ENCODE measurements at regions not wholly inside any gene's neighbourhood (a gene's known extent, or its start where the extent isn't known, plus 50 kb on each side); places are given as distances from the start of the nearest gene placed in this dataset.
A peak's percentile ranks its signal among the peaks of the same experiment; 100 is the strongest.

DNA sequence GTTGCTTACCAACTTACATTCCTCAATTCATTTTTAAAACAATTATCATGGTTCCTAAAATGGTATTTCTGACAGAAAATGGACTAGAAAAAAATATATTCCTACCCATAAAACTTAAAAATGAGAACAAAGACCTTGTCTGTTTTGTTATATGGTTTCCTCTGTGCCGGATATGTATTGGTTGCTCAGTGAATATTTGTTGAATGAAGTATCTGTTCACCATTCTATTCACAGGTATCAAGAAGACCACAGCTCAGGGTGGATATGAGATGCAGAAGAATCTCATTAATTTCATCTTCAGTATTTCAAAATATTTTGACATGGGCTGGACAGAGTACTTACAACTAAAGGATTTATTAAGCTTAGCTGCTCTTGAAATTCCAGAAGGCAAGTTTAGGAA lies 58.1 kb downstream of the TUSC7 start:
- no peak for DNase-seq (ENCODE audit: low read depth)
- in situ Hi-C loops (cut with HindIII; ENCODE audit: low pct_unique_long_range_greater_than_20kb, low sequenced_read_pairs) = no loop called here

DNA sequence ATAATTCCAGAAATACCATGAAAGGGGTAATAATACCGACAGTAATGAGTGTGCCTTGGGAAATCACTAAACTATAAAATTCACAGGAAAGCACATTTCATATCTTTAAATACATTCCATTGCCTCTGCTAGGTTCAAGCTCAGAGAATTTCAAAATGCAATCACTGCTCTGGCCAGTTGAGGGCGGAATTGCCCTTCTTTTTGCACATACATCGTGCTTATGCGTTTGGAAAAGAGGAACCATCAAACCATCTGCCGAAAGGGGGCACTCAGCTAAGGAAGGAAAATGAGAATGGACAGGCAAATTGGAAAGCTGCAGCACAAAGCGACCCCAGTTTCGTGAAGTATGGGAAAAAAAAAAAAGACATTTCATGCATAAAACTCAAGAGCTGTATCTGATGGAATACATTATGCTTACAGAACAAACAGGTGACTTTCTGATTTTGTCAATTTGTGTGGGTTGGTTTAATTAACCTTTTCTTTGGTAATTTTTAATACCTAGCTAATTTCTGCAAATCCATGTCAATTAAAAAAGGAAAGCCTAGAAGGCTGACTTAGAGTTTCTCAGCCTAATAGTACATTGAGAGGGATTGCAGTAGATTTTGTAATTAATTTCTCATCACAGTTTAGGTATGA lies 61.4 kb downstream of the TUSC7 start:
- peak; percentile 56 for DNase-seq (ENCODE audit: low read depth)
- in situ Hi-C loops (cut with HindIII; ENCODE audit: low pct_unique_long_range_greater_than_20kb, low sequenced_read_pairs) = no loop called here

DNA sequence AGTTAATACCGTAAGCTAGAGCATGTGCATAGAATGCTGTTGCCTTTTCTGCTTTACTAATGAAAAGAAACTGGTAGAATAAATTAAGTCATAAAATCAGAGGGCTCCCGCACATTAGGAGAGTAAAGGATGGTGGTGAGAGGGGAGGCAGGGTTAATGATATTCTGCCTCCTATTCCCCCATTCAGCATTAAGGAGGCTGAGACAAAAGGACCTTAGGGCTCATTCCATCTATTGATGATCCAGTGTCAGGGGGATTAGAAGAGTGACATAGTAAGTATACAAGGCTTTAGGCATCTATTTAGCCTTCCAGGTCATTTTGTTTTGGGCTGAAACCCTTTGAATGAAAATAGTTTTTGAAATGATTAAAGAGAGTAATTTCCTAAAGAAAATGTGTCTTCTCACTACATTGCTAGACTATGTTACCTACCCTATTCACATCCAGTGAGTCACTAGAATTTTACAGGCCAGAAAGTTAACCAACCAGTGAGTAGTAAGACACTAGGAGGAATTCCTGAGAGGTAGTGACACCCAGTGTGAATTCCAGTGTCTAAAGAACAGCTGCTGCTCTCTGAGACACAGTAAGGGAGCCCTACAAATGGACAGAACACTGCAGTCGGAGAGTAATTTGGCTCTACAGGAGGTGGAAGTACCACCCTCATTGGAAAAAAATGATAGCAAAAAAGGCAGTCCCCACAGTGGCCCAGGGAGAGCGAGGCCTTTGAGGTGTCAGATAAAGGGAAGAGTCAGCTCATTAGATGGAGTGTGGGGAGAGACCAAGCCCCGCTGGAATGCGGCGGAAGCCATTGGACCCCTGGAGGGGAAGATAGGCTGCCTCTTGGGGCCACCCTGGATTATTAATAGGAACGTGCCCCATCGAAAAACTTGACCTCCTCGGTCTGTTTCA lies 67.6 kb downstream of the TUSC7 start:
- DNase-seq (ENCODE audit: low read depth) = no peak
- in situ Hi-C loops (cut with HindIII; ENCODE audit: low pct_unique_long_range_greater_than_20kb, low sequenced_read_pairs) = no loop called here

DNA sequence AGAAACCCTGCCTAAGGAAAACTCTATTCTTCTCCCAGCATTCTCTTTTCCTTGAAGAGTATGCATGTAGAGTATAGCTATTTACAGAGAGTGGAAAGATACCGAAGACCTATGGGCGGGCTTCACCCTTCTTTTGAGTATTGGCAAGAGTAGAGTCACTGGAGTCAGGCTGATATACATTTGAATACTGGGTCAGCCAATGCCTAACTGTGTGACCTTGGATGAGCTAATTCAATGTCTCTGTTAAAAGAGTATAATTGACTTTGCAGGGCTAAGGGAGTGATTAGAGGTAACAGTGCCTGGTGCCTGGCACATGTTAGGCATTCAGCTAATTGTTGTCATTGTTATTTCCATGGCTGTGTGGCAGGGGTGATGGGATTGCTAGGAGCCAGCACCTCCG lies 75.6 kb downstream of the TUSC7 start:
- no peak for DNase-seq (ENCODE audit: low read depth)
- in situ Hi-C loops (cut with HindIII; ENCODE audit: low pct_unique_long_range_greater_than_20kb, low sequenced_read_pairs) = no loop called here

DNA sequence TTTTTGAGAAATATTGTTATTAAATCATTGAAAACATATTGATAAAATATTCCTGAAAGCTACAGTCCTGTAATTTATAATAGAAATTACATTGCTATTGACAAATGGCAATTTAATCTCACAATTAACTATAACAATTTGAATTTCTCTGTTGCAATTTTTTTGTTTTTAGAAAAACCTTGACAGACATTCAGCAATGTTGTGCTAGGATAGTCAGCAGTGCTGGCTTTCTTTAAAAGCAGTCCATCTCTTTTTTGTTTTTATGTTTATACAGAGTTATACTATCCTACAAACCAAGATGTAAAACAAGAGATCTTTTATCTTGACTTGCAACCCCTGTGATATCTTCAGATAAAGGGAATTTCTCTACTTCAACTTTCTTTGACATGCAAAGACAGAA lies 93.1 kb downstream of the TUSC7 start:
- in situ Hi-C loops (cut with HindIII; ENCODE audit: low pct_unique_long_range_greater_than_20kb, low sequenced_read_pairs) = no loop called here

DNA sequence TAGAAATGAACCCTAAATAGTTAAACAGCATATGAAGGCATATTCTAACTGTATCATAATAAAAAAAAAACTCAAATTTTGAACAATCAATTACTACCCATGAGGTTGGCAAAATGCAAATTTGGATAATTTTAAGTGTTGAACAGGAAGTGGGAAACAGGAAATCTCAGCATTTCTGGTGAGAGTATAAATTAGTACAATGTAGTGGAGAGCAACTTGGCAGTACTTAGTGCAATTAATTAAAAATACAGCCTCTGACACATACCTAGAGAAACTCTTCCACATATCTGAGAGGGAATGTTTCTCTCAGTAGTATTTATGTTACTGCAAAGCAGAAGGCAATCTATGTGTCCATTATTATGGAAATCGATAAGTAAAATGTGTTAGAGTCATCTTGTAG lies 96.8 kb downstream of the TUSC7 start:
- in situ Hi-C loops (cut with HindIII; ENCODE audit: low pct_unique_long_range_greater_than_20kb, low sequenced_read_pairs) = no loop called here
- no peak for DNase-seq (ENCODE audit: low read depth)

More for the DNA sequence above, 93.1 kb downstream of the TUSC7 start:
- DNase-seq (ENCODE audit: low read depth) = no peak

DNA sequence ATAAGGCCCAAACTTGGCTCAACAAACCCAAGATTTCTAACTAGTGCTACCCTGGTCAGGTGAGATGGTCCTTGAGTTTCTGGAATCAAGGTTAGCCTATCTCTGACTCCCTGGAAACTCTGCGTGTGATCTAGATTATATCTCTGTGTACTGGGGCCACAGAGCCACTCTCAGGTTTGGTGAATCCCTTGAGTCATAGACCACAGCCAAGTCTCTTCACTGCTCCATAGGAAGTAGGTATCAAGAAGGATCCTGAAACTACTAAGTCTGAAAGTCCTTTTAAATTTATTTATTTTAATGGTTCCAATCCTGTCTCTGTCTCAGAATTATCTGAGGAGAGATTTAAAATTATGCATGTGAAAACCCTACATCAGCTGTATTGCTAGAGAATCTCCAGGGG lies 99.1 kb downstream of the TUSC7 start:
- no peak for DNase-seq (ENCODE audit: low read depth)
- in situ Hi-C loops (cut with HindIII; ENCODE audit: low pct_unique_long_range_greater_than_20kb, low sequenced_read_pairs) = no loop called here

DNA sequence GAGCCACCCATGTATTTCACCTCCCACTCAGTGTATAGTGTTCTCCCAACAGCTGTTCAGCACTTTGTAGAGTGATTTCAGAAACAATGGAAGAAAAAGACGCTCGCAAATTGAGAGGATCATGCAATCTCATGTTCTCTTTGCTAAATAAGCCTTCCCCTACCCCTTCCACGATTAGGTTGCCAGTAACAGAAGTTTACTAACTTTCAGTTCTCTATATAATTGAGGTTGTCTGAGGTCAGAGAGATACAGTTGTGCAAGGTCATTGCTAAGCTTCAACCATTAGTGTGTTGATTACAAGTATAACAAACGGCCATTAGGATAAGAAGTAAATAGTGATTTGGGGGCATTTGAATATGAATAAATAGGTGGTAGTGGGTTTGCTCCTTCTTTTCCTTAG lies 99.6 kb downstream of the TUSC7 start:
- DNase-seq (ENCODE audit: low read depth) = no peak
- in situ Hi-C loops (cut with HindIII; ENCODE audit: low pct_unique_long_range_greater_than_20kb, low sequenced_read_pairs) = no loop called here

DNA sequence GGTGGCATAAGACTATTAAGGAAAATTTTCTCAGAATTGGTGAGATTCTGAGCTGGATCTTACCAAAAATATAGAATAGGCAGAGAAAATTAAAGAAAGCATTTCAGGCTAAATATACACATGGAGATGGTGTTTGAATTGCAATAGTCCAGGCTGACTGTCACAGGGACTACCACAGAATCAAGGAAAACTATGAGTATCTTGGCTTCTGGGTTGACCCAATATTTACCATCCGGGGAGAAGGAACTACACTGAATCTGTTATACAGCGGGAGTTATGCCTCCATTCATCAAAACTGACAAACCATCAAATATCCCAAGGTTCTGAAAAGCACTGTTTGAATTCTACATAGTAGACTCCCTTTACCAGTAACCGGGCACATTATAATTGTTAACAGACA lies 102.2 kb downstream of the TUSC7 start:
- DNase-seq (ENCODE audit: low read depth) = no peak
- in situ Hi-C loops (cut with HindIII; ENCODE audit: low pct_unique_long_range_greater_than_20kb, low sequenced_read_pairs) = no loop called here

DNA sequence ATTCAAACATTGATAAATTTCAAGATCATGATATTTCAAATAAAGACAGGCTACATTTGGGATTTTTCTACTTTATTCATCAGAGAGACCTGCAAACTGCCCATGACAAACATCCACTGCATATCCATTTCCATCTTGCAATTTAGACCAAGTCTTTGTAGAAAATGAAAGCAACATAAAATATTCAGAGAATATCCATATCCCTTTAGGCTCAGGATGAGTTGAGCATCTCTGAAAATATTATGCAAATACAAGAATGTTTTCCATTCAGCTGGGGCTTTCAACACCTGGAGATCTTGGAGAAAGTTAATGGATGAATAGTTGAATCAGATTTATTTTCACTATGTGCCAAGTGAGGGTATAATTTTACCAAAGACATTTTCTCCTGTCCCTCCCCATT lies 103.4 kb downstream of the TUSC7 start:
- in situ Hi-C loops (cut with HindIII; ENCODE audit: low pct_unique_long_range_greater_than_20kb, low sequenced_read_pairs) = no loop called here
- no peak for DNase-seq (ENCODE audit: low read depth)

DNA sequence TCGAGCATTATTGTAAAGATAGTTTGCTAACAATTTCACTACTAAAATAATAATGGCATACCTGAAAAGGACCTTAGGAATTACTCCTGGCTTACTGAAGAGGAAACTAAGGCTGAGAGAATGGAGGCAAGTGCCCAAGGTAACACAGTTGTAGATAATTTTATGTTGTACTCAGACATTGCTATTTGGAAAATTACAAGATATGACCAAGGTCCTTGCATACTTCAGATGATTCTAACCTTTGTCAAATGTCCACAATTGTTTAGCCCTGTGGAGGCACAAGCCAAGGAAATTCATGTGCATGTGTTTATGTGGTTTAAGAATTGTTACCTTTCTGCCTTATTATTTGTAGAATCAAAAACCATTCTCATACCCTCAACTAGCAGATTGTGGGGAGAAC lies 105.7 kb downstream of the TUSC7 start:
- in situ Hi-C loops (cut with HindIII; ENCODE audit: low pct_unique_long_range_greater_than_20kb, low sequenced_read_pairs) = no loop called here
- DNase-seq (ENCODE audit: low read depth) = no peak

DNA sequence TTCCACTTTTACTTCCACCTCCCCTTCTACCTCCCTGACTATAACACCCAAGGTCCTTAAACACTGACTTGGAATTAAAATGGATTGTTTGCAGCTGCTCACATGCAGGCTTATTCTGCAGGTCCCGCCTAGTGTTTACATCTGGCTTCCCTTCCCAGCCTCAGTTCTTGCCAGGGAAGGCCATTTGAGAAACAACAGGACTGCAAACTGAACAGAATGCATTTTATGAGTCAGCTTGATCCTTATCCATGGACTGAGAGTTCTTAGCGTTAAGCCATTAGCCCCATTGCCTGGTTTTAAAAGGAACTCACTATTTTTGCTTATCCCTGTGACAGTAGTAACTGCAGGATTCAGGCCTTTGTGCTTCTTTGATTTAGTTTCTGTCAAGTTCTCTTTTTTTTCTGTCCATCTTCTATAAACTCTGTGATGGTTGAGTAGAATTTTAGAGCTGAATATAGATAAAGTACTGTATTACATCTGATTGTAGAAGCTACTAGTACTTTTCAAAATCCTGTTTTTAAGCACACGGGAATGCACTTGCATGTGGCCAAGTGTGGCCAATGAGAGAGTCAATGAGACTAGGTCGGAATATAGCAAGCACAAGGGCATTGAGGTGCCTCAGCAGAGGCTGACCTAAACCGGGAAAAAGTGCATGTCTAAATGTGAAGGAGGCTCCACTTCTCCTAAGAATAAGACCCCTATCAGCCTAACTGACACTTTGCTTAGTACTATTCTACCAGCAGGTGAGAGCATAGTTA lies 106.4 kb downstream of the TUSC7 start:
- no peak for DNase-seq (ENCODE audit: low read depth)
- in situ Hi-C loops (cut with HindIII; ENCODE audit: low pct_unique_long_range_greater_than_20kb, low sequenced_read_pairs) = no loop called here

DNA sequence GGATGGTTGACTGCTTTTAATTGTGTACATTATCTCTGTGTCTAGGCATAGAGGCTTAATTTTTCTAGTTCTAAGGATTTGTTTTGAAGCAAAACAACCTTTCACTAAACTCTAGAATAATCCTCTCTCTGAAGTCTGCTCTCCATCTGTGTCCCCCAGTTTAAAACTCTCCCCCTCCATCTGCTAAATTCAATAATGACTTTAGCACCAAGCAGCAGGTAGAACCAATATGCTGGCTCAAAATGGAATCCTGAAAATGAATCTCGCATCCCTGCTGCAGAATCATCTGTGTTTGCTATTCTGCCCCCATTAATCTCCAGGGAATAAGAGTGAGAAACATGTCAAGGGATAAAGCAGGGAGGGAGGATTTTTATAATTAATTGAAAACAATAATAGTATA lies 111.8 kb downstream of the TUSC7 start:
- in situ Hi-C loops (cut with HindIII; ENCODE audit: low pct_unique_long_range_greater_than_20kb, low sequenced_read_pairs) = no loop called here

DNA sequence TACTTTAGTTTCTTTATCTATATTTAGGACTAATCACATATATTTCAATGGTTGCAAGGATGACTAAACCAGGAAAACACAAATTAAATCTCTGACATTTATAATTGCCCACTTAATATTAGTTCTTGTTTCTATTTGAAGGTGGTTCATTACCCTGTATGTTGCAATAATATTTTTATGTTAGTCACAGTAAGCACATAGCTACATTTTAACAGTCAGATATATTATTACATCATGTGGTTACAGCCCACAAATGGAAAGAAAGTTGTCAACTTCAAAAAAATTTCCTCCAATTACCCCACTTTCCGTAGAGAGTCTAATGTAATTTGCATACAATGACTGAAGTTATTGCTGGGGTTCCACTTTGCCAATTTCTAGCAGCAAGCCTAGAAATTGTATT lies 114.6 kb downstream of the TUSC7 start:
- in situ Hi-C loops (cut with HindIII; ENCODE audit: low pct_unique_long_range_greater_than_20kb, low sequenced_read_pairs) = no loop called here
- DNase-seq (ENCODE audit: low read depth) = no peak

More for the DNA sequence above, 111.8 kb downstream of the TUSC7 start:
- no peak for DNase-seq (ENCODE audit: low read depth)

DNA sequence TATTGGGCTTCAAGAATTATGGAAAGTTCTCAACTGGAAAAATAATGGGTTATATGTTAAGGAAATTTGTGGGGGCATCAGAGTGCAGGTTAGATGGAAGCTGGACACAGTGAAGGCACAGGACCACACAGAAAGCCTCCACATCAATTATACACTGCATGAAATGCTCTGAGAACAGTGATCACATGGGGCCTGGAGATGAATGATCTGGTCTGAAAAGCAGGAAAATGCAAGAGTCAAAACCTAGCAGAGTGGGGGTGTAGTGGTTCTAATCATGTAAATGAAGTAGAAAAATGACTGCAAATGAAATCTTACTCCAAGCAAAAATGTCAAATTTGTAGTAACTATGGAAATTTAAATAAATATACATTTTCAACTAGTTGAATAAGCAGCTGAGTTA lies 123.6 kb downstream of the TUSC7 start:
- in situ Hi-C loops (cut with HindIII; ENCODE audit: low pct_unique_long_range_greater_than_20kb, low sequenced_read_pairs) = no loop called here
- no peak for DNase-seq (ENCODE audit: low read depth)

DNA sequence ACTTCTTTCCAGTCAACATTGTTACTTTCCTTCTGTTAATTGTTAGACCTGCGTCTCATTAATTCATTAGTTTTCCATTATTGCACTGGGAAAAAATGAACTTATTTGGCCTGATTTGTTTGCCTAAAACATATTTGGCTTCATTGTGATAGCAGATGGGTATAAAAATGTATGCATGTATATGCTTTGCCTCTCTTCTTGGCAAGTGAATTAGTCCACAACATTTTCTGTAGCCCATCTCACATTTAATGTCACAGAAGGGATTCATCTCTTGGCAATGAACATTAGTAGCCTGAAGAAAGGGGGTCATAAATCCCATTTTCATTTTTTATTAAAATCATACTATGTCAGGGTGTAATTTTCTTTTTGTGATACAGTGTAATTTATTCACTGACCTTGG lies 125.2 kb downstream of the TUSC7 start:
- DNase-seq (ENCODE audit: low read depth) = no peak
- in situ Hi-C loops (cut with HindIII; ENCODE audit: low pct_unique_long_range_greater_than_20kb, low sequenced_read_pairs) = no loop called here

DNA sequence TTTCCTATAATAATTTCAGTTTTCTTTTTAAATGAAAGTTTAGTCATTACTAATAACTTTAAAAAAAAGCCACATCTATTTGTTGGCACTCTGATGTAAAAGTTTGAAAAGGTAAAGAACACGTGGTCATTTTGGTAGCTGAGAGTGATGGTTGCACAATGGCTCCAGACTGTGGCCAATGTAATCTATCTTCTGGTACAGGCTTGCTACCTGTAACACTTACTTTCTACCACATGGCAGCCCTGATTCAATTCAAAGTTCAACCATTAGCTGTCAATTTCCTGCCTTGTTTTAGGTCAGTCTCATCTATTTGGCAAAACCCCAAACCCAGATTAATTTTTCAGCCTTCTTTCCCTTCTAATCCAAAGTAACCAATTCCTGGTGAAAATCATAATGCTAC lies 126.1 kb downstream of the TUSC7 start:
- in situ Hi-C loops (cut with HindIII; ENCODE audit: low pct_unique_long_range_greater_than_20kb, low sequenced_read_pairs) = no loop called here
- no peak for DNase-seq (ENCODE audit: low read depth)

DNA sequence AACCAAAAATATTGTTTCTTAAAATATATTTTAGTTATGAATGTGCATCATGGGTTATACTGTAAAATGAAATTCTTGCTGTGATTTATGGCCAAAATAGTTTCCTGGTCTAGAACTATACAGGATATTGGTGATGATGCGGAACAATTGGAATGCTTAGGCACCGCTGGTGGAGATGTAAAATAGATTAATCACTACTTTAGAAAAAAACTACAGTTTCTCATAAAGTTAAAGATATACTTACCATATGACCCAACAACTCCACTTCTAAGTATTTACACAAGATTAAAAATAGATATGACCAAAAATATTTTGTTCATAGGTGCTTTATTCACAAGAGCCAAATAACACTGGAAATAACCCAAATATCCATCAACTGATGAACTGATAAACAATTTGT lies 126.7 kb downstream of the TUSC7 start:
- in situ Hi-C loops (cut with HindIII; ENCODE audit: low pct_unique_long_range_greater_than_20kb, low sequenced_read_pairs) = no loop called here
- DNase-seq (ENCODE audit: low read depth) = no peak

DNA sequence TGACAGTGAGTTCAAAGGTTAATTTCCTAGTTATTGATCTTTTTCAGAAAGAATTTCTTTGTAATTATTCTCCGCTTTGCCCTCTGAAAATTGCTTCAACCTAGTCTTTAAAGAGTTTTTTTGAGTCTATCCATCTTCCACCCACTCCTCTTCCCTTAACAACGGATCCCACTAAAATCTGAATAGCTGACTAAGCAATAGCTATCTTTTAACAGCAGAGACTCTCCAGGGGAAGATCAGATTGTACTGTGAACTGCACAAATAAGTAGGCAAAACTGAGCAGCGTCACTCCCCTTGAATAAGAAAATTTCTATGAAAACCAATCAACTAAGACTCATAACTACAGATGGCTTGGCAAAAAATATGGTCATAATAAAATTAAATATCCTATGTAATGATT lies 127.9 kb downstream of the TUSC7 start:
- no peak for DNase-seq (ENCODE audit: low read depth)
- in situ Hi-C loops (cut with HindIII; ENCODE audit: low pct_unique_long_range_greater_than_20kb, low sequenced_read_pairs) = no loop called here
